ENCODE measurements at regions not wholly inside any gene's neighbourhood (a gene's known extent, or its start where the extent isn't known, plus 50 kb on each side); places are given as distances from the start of the nearest gene placed in this dataset.

- TF ChIP-seq CTCF (IDR thresholded peaks at IDR 0.05) (no peak), POLR2A (IDR thresholded peaks at IDR 0.05) (no peak)
Observed at GRCh38 chr4:83846193-83846830, 310.4 kb downstream of the GPAT3 start.
